Stimulated activated CD4-positive, alpha-beta T cell treated with anti-CD3 and anti-CD28 coated beads, Interleukin-1b, Interleukin-23, amount 100 ng/mL, for 48 hours (primary cell): ENCODE measurements at regions not wholly inside any gene's neighbourhood (a gene's known extent, or its start where the extent isn't known, plus 50 kb on each side); places are given as distances from the start of the nearest gene placed in this dataset.
"Not testable (repeated sequence)": the region's sequence is repeated elsewhere in the genome, so short reads cannot be mapped to it uniquely, and the experiment has no call there.

Source experiments
- DNase-seq: peaks from one replicate; pipeline ENCODE4 v3.0.0-alpha.2; 2020

DNA sequence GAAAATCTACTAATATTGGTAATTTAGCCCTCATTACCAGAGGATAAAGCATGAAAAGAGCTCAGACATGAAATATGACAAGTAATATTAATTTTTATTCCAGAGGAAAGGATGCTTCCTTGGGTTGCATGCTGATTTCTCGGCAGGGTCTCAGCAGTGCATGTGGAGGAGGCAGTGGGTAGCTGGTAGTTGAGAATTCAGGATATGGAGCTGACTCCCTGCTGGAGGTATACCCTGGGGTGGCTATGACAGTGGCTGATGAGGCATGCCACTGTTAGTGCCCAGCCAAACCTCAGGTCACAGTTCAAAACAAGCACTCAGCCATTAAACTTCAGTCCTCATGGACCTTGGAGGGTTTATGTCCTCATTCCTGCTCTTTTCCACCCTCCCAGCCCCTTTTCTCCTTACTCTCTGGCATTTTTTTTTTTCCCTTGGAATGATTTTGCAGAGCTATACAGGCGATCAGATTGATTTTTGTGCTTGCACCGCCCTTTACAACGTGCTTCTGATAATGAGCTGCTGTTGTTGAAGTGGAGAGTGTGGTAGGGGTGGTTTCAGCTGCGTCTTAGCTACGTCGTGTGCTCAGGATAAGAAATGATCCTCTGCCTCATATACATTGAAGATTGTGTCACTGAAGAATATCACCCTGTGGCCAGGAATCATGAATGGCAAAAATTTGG lies 761.9 kb upstream of the MMS22L start:
- DNase-seq = no peak

DNA sequence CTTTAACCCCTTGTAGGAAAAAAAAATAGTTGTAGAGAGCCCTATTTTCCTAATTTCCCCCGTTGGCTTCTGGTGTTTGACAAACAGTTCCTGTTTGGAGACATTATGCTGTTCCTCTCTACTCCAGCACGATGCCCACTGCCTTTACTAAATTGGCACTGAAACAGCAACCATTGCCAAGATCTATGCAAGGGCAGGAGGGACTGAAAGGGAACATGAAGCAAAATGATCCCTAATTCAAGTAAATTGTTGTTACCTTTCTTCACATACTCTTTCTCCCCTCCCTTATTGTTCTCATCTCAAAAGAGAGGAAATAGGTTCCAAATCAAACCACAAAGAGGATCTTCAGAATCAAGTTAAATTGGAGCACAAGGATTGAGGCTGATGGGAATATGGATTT lies 764.1 kb upstream of the MMS22L start:
- no peak for DNase-seq

DNA sequence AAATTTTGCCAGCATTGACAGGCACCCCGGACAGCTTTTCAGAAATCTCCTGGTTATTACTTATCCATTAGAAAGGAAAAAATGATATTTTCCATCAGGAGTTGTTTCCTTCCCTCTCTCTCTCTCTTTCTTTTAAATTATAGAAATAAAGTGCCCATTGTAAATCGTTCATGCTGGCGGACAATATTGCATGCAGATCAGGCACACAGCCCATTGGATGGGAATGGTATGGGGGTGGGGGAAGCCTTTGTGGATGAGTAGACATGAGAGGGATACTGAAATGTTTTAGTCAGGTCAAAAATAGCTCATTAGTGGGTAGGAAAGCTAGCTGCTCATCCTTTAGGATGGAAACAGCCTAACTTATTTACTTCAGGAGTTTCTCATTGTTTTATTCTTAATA lies 764.9 kb upstream of the MMS22L start:
- no peak for DNase-seq

DNA sequence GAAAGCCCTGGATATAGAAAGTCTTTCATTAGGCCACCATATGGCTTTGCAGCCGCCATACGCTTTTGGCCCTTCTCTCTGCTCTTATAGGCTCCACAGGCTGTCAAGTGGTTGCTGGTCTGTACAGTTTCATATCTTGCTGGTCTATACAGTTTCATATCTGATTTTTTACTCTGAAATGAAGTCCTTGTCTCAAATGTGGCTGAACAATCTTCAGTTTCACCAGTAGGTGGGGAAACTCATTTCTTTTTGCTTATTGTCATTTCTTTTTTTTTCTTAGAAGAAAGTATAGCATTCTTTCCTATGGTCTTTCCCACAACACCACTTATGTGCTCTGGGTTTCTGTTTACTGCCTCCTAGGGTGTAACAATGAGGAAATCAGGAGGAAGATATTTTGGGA lies 771.4 kb upstream of the MMS22L start:
- no peak for DNase-seq

DNA sequence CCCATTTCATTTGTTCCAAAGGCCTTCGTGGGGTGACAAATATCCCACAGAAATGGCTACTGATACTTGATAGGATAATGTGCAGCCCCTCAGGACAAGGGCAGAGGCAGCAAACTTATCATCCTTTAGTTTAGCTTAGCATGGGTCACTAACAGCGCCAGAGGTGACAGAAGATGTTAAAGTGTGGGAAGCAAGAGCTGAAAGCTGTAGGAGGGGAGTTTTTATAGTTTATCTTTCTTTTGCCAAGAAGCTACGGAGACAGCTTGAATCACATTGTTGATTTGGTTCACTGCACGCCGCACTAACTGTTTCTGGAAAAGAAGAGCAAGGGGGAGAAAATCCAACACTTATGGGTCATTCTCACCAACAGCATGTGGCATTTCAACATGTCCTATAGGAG lies 773.9 kb upstream of the MMS22L start:
- no peak for DNase-seq

DNA sequence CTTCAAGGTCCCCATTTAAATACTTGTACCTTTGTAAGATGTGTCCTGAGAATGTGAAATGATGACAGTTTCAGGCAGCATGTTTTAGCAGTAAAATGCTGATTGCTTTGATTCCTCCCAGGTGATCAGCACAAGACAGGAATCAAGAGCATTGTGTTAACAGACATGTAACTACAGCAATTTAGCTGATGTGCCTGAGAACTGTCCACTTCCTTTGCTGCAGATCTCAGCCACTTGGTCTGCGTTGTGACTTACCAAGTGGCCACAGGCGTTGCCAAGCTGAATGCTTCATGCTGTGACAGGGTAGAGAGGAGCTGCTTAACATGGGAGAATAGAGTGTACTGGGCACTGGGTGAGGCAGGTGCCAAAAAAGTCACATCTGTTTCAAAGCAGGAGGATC lies 767.0 kb upstream of the POU3F2 start:
- no peak for DNase-seq

DNA sequence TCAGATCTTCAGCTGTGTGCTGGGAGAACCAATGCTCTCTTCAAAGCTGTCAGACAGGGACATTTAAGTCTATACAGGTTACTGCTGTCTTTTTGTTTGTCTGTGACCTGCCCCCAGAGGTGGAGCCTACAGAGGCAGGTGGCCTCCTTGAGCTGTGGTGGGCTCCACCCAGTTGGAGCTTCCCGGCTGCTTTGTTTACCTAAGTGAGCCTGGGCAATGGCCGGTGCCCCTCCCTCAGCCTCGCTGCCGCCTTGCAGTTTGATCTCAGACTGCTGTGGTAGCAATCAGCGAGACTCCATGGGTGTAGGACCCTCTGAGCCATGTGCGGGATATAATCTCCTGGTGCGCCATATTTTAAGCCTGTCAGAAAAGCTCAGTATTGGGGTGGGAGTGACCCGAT lies 745.8 kb upstream of the POU3F2 start:
- DNase-seq = not testable (repeated sequence)

DNA sequence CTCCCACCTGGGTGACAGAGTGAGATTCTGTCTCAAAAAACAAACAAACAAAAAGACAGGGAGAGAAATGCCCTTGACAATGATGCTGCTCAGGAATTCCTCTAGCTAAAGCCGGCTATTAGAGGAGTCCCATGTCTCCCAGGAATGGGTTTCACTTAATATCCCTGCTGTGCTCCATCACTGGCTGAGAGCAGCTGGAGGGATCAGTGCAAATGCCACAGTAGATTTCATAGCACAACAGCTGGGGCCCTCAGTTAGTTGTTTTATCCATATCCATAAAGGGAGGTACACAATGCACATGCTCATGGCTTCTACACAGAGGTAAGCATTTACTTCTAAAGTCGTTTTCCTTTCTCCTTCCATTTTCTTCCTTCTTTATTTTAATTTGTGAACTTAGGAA lies 742.0 kb upstream of the POU3F2 start:
- DNase-seq = no peak

DNA sequence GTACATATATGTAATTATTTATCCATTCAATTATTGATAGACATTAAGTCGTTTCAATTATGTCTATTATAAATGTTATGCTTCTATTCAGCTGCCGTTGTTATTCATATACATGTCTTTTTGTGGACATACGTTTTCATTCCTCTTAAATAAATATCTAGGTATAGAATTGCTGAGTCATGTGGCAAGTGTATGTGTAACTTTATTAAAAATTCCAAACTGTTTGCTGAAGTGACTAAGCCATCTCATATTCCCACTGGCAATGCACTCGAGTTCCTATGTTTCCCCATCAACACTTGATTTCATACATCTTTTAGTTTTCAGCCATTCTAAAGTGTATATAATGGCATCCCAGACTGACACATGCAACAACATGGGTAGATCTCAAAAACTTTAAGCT lies 739.7 kb upstream of the POU3F2 start:
- no peak for DNase-seq

DNA sequence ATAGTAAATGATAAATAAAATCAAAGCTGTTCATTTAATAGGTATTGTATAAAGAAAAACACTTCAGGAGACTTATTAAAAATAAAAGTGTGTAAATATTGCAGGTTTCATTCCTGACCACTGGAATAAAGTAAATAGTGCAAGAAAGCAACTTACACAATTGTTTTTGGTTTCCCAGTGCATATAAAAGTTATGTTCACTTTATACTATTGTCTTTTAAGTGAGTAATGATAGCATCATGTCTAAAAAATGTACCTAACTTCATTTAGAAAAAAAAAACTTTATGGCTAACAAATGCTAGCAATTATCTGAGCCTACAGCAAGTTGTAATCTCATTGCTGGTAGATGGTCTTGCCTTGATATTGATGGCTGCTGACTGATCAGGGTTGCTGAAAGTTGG lies 726.6 kb upstream of the POU3F2 start:
- no peak for DNase-seq

DNA sequence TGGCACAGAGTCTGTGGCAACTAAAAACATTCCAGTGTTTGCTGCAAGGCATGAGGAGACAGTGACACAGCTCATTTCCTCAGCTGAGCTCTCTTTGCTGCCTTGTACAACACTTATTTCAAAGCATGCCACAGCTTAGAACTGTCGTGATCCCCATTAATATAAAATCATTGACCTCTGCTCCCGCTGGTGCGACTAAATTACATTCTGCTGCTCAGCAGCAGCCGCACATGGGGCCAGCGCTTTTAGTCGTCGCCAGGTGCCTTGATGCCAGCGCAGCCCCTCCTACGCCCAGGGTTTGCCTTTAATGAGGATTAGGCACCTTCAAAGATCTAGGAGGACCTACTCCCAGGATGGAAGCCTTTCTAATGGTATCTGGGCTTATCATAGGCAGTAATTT lies 717.9 kb upstream of the POU3F2 start:
- DNase-seq = no peak

DNA sequence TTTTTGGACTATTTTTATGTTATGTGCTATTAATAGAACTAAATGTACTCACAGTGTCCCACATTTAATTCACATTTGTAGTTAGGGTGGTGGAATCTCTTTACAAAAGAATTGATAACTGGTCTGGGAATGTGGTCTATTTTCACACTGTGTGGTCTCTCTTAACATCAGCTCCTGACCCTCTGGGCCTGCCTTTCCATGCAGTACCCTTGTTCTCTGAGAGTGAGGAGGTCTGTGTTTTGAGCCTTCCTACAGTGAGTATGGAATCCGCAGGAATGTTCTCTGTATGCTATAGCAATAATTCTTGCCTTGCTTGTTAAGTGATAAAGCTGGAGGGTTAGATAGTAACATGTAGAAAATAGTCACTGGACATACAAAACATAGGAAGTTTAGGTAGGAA lies 717.3 kb upstream of the POU3F2 start:
- DNase-seq = no peak

DNA sequence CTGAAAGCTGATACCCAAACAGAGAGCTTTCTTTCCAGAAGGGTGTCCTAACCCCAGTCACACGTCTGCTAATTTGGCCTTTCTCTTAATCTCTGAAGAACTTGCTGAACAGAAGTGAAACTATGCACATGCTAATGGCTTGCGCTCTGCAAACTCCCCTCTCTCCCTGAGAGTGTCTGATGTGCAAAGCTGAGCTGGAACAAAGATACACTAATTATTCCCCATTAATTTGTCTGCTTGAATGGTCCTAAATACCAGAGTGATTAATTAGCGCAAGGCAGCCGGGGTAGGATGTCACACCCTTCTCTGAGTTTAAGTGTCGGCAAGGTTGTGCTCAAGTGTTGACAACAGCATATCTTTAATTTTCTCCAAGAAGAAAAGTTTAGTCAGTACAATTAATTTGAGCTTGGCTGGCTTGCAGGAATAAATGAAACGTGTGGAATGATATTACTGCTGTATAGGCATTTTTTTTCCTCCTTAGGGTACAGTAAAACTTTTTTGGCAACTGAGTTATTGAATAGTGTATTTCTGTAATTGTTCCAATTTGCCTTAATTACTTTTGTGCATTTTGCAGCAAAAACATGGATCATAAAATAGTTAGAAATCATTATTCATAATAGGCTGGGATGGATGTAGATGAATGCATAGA lies 715.9 kb upstream of the POU3F2 start:
- no peak for DNase-seq

DNA sequence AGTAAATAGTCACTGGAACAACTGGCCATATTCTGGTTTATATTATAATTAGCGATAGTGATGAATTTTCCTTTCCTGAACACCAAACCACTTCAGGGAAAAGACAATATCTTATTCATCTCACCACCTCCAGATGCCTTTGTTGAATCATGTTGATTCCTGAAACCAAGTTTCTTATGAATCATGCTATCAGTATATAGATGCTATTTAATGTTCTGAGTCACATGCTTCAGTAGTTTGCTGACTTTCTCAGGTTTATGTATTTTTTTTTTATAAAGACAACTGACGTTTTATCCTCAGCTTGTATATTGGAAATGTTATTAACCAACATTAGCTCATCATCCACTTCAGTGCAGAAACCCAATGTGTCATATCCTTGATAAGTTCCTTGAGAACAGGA lies 710.2 kb upstream of the POU3F2 start:
- no peak for DNase-seq

DNA sequence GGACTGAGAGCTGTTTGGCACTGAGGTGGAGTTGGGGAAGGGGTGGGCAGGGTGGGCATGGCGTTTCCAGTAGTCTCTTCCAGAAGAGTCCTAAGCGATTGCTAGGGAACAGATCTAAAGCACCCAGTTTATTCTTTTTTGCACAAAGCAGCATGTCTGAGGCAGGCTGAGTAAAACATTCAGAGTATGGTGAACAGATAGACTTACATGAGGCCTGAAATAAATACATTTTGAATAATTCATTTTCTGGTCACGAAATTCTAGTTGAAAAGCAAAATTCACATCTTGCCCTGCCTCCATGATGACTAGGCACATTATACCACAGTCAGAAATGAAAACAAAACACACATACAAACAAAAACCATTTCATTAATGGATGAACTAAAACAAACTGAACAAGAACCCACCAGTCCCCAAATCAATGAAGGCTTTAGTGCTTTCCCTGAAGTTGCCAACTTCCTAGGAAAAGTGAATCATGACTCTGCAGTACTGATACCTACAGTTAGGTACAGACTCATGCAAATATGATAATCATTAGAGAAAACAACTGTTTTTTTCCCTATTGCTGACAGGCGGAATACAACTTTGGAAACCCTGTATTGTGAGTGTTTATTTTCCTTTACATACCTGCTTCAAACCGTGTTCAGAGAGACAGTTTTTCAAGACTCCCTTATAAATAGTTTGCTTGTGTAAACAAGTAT lies 702.9 kb upstream of the POU3F2 start:
- DNase-seq = no peak

DNA sequence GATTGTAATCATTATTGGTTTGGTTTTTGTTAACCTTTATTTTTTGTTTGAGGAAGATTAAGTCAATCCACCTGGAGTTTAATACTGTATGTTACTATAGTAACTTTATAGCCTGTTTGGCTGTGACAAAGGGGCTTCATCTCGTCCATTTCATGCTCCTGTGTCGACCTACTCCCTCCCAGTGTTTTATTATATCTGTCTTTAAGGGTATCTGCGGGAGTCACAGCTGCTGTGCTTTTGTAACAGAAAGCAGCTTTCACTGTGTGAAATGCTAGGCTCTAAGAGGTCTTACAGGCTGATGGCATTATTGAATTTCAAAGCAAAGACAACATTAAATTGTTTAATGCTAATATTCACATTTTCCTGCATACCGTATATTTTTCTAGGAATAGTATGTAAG lies 698.0 kb upstream of the POU3F2 start:
- DNase-seq = no peak

DNA sequence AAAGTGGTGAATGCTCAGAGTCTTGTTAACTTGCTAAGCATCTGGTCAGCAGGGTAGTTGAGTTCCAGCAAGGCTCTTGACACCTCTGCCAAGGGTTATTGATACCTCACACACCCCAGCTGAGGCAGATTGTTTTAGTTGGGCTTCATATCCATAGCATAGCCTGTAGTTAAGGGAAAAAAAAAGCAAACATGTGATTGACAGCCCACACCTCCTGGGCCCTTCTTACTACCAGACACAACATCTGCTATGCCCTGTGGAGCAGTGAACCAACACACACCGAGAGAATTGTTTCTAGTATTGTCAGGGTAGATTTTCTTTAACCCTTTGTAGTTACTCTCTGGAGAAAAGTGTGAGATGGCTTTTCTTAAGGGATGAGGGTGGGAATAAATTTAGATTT lies 697.0 kb upstream of the POU3F2 start:
- no peak for DNase-seq

DNA sequence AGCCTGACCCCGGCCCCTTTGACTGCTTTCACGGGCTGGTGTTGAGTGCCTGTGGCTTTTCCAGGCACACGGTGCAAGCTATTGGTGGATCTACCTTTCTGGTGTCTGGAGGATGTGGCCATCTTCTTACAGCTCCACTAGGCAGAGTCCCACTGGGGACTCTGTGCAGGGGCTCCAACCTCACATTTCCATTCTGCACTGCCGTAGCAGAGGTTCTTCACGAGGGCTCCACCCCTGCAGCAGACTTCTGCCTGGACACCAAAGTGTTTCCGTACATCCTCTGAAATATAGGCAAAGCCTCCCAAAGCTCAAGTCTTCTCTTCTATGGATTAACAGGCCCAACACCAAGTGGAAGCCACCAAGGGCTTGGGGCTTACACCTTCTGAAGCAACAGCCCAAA lies 691.5 kb upstream of the POU3F2 start:
- DNase-seq = no peak

DNA sequence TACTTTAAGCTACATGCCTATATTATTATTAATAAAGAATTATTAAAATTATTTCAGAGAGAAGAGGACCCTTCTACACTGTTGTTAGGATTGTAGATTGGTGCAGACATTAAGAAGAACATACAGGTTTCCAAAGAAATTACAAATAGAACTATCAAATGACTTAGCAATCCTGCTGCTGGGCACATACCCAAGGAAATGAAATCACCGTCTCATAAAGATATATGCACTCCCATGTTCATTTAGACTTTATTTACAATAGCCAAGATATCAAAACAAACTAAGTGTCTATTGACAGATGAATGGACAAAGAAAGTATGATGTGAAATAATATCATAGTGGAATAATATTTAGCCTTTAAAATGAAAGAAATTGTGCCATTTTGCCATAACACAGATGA lies 687.7 kb upstream of the POU3F2 start:
- no peak for DNase-seq

DNA sequence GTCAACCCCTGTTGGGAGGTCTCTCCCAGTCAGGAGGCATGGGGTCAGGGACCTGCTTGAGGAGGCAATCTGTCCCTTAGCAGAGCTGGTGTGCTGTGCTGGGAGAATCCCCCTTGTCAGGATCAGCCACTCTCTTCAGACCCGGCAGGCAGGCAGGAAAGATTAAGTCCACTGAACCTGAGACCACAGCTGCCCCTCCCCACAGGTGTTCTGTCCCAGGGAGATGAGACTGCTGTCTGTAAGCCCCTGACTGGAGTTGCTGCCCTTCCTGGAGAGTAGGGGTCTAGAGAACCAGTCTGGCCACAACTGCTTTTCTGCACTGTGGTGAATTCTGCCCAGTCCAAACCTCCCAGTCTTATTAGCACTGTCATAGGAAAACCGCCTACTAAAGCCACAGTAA lies 677.8 kb upstream of the POU3F2 start:
- DNase-seq = no peak

DNA sequence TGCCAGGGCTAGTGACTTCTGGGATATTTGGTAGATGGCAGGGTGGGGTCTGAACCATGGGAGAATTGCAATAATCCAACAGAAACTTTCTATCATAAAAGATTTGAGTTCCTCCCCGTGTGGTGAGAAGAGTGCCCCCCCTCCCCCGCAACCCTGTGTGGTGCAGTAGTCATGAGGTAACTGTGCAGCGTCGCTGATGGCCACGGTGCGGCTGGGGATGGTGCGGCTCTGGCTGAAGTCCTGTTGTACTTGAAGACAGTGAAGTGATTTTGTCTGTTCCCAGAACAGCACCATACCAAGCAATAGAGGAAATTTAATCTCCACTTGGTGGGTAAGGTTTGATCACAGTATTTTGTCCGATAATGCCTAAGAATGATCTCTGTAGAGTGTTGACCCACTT lies 654.8 kb upstream of the POU3F2 start:
- DNase-seq = no peak

DNA sequence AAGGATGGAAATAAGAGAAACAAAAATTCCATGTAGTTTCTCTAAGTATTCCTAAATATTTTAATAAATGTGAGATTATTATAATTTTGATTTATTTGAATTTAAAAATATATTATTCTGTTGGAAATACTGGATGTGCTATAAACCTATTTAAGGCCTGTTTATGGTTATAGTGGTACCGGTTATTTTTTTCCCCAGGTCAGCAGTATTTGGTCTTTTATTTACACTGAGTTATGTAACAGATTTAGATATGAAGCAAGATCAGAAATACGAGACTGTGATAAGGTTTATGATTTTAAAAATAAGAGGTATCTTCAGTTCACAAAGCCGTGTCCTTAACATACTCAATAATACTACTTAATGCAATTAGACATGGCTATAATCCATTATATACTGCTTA lies 634.3 kb upstream of the POU3F2 start:
- no peak for DNase-seq

DNA sequence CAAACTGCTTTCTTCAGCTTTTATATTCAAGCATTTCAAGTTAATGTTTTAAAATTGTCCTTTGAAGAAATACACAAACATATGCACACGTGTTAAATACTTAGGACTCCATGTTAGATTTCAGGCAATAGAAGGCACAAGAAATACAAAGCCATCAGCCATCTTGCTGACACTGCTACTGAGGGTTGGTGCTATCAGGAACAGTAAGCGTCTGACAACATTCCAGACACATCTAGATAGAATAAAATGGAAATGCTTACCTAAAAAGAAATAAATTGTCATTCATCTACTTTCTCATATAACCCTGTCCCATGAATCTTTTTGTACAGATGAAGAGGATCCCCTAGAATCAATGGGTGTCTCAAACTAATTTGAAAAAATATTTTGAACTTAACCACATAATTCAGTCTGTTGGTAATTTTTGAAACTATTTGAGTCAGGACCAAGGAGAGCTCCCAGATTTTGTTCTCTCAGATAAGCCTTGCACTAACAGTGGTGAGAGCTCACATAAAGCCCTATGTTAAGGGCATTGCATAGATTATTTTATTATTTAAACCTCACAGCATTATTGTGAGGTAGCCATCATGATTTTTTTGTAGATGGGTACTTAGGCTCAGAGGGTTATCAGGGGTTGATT lies 631.1 kb upstream of the POU3F2 start:
- no peak for DNase-seq

DNA sequence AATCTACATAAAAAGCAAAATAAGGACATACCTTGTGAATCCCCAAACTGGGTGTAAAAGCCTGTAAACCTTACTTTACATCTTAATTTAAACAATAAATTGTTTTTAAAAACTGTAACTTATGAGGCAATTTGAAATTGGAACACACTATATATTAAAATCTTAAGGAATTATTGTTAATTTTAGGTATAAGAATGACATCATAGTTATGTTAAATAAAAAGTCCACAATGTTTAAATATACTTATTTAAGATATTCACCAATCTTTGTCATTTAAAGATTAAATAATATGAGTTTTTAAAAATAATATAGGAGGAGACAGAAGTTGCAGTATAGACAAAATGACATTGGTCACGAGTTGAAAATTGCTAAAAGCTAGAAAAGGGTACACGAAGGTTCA lies 621.9 kb upstream of the POU3F2 start:
- DNase-seq = no peak
